ENCODE measurements at regions not wholly inside any gene's neighbourhood (a gene's known extent, or its start where the extent isn't known, plus 50 kb on each side); places are given as distances from the start of the nearest gene placed in this dataset.
"Not testable (repeated sequence)": the region's sequence is repeated elsewhere in the genome, so short reads cannot be mapped to it uniquely, and the experiment has no call there.

GRCh38 chr20:56872620-56873458 is 243.7 kb downstream of the TFAP2C start:
- peak; percentile 63 for DNase-seq (ENCODE audit: low read depth)

- DNase-seq (ENCODE audit: low read depth): no peak
These were observed 244.7 kb downstream of the TFAP2C start for GRCh38 chr20:56873836-56874235.

- peak; percentile 96 for DNase-seq (ENCODE audit: low read depth)
These were observed 246.1 kb downstream of the TFAP2C start for GRCh38 chr20:56875052-56875659.

- no peak for DNase-seq (ENCODE audit: low read depth)
These were observed 246.7 kb downstream of the TFAP2C start for GRCh38 chr20:56875803-56876202.

GRCh38 chr20:56885521-56885920 is 256.4 kb downstream of the TFAP2C start:
- DNase-seq (ENCODE audit: low read depth): no peak

- no peak for DNase-seq (ENCODE audit: low read depth)
These were observed 260.9 kb downstream of the TFAP2C start for GRCh38 chr20:56890011-56890410.

GRCh38 chr20:56893226-56893917 is 264.3 kb downstream of the TFAP2C start:
- peak; percentile 25 for DNase-seq (ENCODE audit: low read depth)

GRCh38 chr20:56896447-56896846 is 267.3 kb downstream of the TFAP2C start:
- no peak for DNase-seq (ENCODE audit: low read depth)

- DNase-seq (ENCODE audit: low read depth): no peak
These were observed 268.3 kb downstream of the TFAP2C start for GRCh38 chr20:56897318-56897957.

- DNase-seq (ENCODE audit: low read depth): no peak
These were observed 268.8 kb downstream of the TFAP2C start for GRCh38 chr20:56897958-56898349.

GRCh38 chr20:56899506-56899905 is 270.4 kb downstream of the TFAP2C start:
- DNase-seq (ENCODE audit: low read depth): peak; percentile 30

GRCh38 chr20:56900252-56900651 is 271.1 kb downstream of the TFAP2C start:
- DNase-seq (ENCODE audit: low read depth): no peak

GRCh38 chr20:56903421-56903820 is 274.3 kb downstream of the TFAP2C start:
- peak; percentile 15 for DNase-seq (ENCODE audit: low read depth)

- DNase-seq (ENCODE audit: low read depth): no peak
These were observed 274.8 kb downstream of the TFAP2C start for GRCh38 chr20:56903858-56904257.

- no peak for DNase-seq (ENCODE audit: low read depth)
These were observed 281.0 kb downstream of the TFAP2C start for GRCh38 chr20:56909918-56910714.

GRCh38 chr20:56911946-56912345 is 282.8 kb downstream of the TFAP2C start:
- DNase-seq (ENCODE audit: low read depth): no peak

GRCh38 chr20:56914532-56914931 is 285.4 kb downstream of the TFAP2C start:
- peak; percentile 16 for DNase-seq (ENCODE audit: low read depth)

GRCh38 chr20:56916345-56916622 is 287.2 kb downstream of the TFAP2C start:
- no peak for DNase-seq (ENCODE audit: low read depth)

- DNase-seq (ENCODE audit: low read depth): not testable (repeated sequence)
These were observed 290.9 kb downstream of the TFAP2C start for GRCh38 chr20:56920041-56920440.

GRCh38 chr20:56922497-56922896 is 293.4 kb downstream of the TFAP2C start:
- DNase-seq (ENCODE audit: low read depth): no peak

- DNase-seq (ENCODE audit: low read depth): peak; percentile 49
These were observed 295.4 kb downstream of the TFAP2C start for GRCh38 chr20:56924292-56925081.

Data from RPMI7951 (cell line).